Endothelial cell of umbilical vein (primary cell): ENCODE measurements at regions not wholly inside any gene's neighbourhood (a gene's known extent, or its start where the extent isn't known, plus 50 kb on each side); places are given as distances from the start of the nearest gene placed in this dataset.

Experiments used
- CTCF ChIP-seq, 2 donors: IDR thresholded peaks; 1 replicate in 1 of 2; 2 replicates in 1 of 2; pipeline ENCODE4 v1.5.1; 2011; ENCODE audit warnings: low read length in 2 of 2, mild to moderate bottlenecking in 2 of 2, moderate library complexity in 2 of 2, control low read depth in 1 of 2, inconsistent platforms in 1 of 2, low read depth in 1 of 2; ENCODE audit not compliant: insufficient read depth in 1 of 2; ENCODE audit errors: extremely low read depth in 1 of 2
- POLR2A ChIP-seq: IDR thresholded peaks from 2 replicates; pipeline ENCODE4 v1.6.1; 2012; ENCODE audit warnings: low read depth, mild to moderate bottlenecking, control low read depth, low read length

- TF ChIP-seq CTCF (IDR thresholded peaks at IDR 0.05; ENCODE audit: extremely low read depth in 1 of 2, insufficient read depth in 1 of 2, low read depth in 1 of 2, low read length in 2 of 2) (no peak), POLR2A (no peak)
Measured at GRCh38 chr2:133838642-133839365, 270.5 kb upstream of the NCKAP5 start.
